ENCODE measurements at regions not wholly inside any gene's neighbourhood (a gene's known extent, or its start where the extent isn't known, plus 50 kb on each side); places are given as distances from the start of the nearest gene placed in this dataset.

- H4K20me1 ChIP-seq (ENCODE audit: insufficient read depth, low read length): no peaks in the 10 kb centered on the region
- peaks cover 0 to 3% (median 3%) of the 10 kb centered on the region in 7 donors for H3K9me3 Mint-ChIP-seq
- H3K27ac Mint-ChIP-seq: no peak overlapping the region
- no peaks in the 10 kb centered on the region for H3K36me3 Mint-ChIP-seq
- no peak for TF ChIP-seq CTCF (IDR thresholded peaks at IDR 0.05)
- no peaks in the 10 kb centered on the region for H3K36me3 ChIP-seq (replicated peaks in 1 of 2; ENCODE audit: control insufficient read depth in 1 of 2, insufficient read depth in 2 of 2, low read length in 2 of 2)
- DNase-seq: no peak
- no peak overlapping the region for H3K4me3 ChIP-seq (replicated peaks in 1 of 3; ENCODE audit: low read depth in 2 of 3, low read length in 3 of 3)
- H3K27me3 ChIP-seq (ENCODE audit: control insufficient read depth in 2 of 2, insufficient read depth in 2 of 2, low read length in 2 of 2): no peaks in the 10 kb centered on the region
- H3K4me3 Mint-ChIP-seq: no peak overlapping the region
- peaks cover 0 to 2% (median 0%) of the 10 kb centered on the region in 3 donors for H3K27me3 Mint-ChIP-seq (ENCODE audit: low read depth in 3 of 3)
- no peak overlapping the region for H3K27ac ChIP-seq (ENCODE audit: low read depth in 1 of 2, low read length in 2 of 2)
- H3K79me2 ChIP-seq (ENCODE audit: insufficient read depth, low read length): no peaks in the 10 kb centered on the region
- no peak overlapping the region for H2AFZ ChIP-seq (ENCODE audit: insufficient read depth, low read depth, low read length, poor library complexity, severe bottlenecking)
- H3K9ac ChIP-seq (ENCODE audit: insufficient read depth, low read length, poor library complexity, severe bottlenecking): no peak overlapping the region
- no peaks in the 10 kb centered on the region for H3K9me3 ChIP-seq (replicated peaks in 1 of 2; ENCODE audit: control insufficient read depth in 1 of 2, insufficient read depth in 1 of 2, low read length in 2 of 2)
- no peak overlapping the region for H3K4me2 ChIP-seq (replicated peaks; ENCODE audit: extremely low read depth, low read length, poor library complexity, severe bottlenecking)
- intact Hi-C loops (cut with micrococcal nuclease): no loop called here
- no peaks in the 10 kb centered on the region for H3K4me1 ChIP-seq (ENCODE audit: control insufficient read depth in 1 of 2, insufficient read depth in 2 of 2, low read length in 2 of 2)
- no CpG with 5 or more reads among the region's 1 CpG for whole genome bisulfite sequencing (ENCODE audit: insufficient coverage)
- H3K4me1 Mint-ChIP-seq: no peaks in the 10 kb centered on the region
Measured at GRCh38 chr5:98243972-98244371, 529.5 kb upstream of the RGMB start.

- Histone ChIP-seq H3K4me2 (replicated peaks; ENCODE audit: extremely low read depth, low read length, poor library complexity, severe bottlenecking) (no peak overlapping the region), H2AFZ (ENCODE audit: insufficient read depth, low read depth, low read length, poor library complexity, severe bottlenecking) (no peak overlapping the region), H3K9ac (ENCODE audit: insufficient read depth, low read length, poor library complexity, severe bottlenecking) (no peak overlapping the region), H3K36me3 (replicated peaks in 1 of 2; ENCODE audit: control insufficient read depth in 1 of 2, insufficient read depth in 2 of 2, low read length in 2 of 2) (no peaks in the 10 kb centered on the region), H4K20me1 (ENCODE audit: insufficient read depth, low read length) (no peaks in the 10 kb centered on the region), H3K27ac (ENCODE audit: low read depth in 1 of 2, low read length in 2 of 2) (no peak overlapping the region), H3K79me2 (ENCODE audit: insufficient read depth, low read length) (no peaks in the 10 kb centered on the region), H3K27me3 (ENCODE audit: control insufficient read depth in 2 of 2, insufficient read depth in 2 of 2, low read length in 2 of 2) (no peaks in the 10 kb centered on the region), H3K9me3 (replicated peaks in 1 of 2; ENCODE audit: control insufficient read depth in 1 of 2, insufficient read depth in 1 of 2, low read length in 2 of 2) (no peaks in the 10 kb centered on the region), H3K4me1 (ENCODE audit: control insufficient read depth in 1 of 2, insufficient read depth in 2 of 2, low read length in 2 of 2) (no peaks in the 10 kb centered on the region), H3K4me3 (replicated peaks in 1 of 3; ENCODE audit: low read depth in 2 of 3, low read length in 3 of 3) (no peak overlapping the region)
- Mint-ChIP-seq H3K36me3 (no peaks in the 10 kb centered on the region), H3K4me3 (no peak overlapping the region), H3K27ac (no peak overlapping the region), H3K27me3 (ENCODE audit: low read depth in 3 of 3) (peaks cover 0 to 1% (median 0%) of the 10 kb centered on the region in 3 donors), H3K9me3 (peaks cover 0 to 6% (median 0%) of the 10 kb centered on the region in 7 donors), H3K4me1 (no peaks in the 10 kb centered on the region)
- no peak for DNase-seq
- no CpG with 5 or more reads among the region's 2 CpGs for WGBS (ENCODE audit: insufficient coverage)
- intact Hi-C loops (cut with micrococcal nuclease): no loop called here
- TF ChIP-seq CTCF (IDR thresholded peaks at IDR 0.05): no peak
Measured at GRCh38 chr5:98248949-98249348, 524.5 kb upstream of the RGMB start.
